Activated effector memory CD4-positive, alpha-beta T cell treated with anti-CD3 and anti-CD28 coated beads, Interleukin-2, amount 50 U/mL, for 16 hours (primary cell): ENCODE measurements at regions not wholly inside any gene's neighbourhood (a gene's known extent, or its start where the extent isn't known, plus 50 kb on each side); places are given as distances from the start of the nearest gene placed in this dataset.

Experiments
- DNase-seq: peaks from one replicate; pipeline ENCODE4 v3.0.0-alpha.2; 2020

GRCh38 chr17:79468183-79468944, 142.5 kb downstream of the RBFOX3 start:
- DNase-seq: no peak

GRCh38 chr17:79466562-79467350, 144.1 kb downstream of the RBFOX3 start:
- DNase-seq: no peak

- DNase-seq: no peak
Measured at GRCh38 chr17:79465681-79466025, 145.2 kb downstream of the RBFOX3 start.

GRCh38 chr17:79465011-79465680, 145.7 kb downstream of the RBFOX3 start:
- no peak for DNase-seq

- DNase-seq: no peak
Measured at GRCh38 chr17:79464318-79465010, 146.4 kb downstream of the RBFOX3 start.

GRCh38 chr17:79463421-79464317, 147.2 kb downstream of the RBFOX3 start:
- no peak for DNase-seq

GRCh38 chr17:79461041-79461440, 149.8 kb downstream of the RBFOX3 start:
- DNase-seq: no peak

GRCh38 chr17:79459846-79460245, 151.0 kb downstream of the RBFOX3 start:
- DNase-seq: no peak

GRCh38 chr17:79459003-79459655, 151.7 kb downstream of the RBFOX3 start:
- DNase-seq: no peak

- DNase-seq: no peak
Measured at GRCh38 chr17:79458356-79458755, 152.5 kb downstream of the RBFOX3 start.

- no peak for DNase-seq
Measured at GRCh38 chr17:79457889-79458288, 153.0 kb downstream of the RBFOX3 start.

GRCh38 chr17:79457376-79457775, 153.5 kb downstream of the RBFOX3 start:
- no peak for DNase-seq

- no peak for DNase-seq
Measured at GRCh38 chr17:79455636-79456035, 155.2 kb downstream of the RBFOX3 start.

- DNase-seq: no peak
Measured at GRCh38 chr17:79454826-79455225, 156.0 kb downstream of the RBFOX3 start.

- DNase-seq: no peak
Measured at GRCh38 chr17:79453481-79453880, 157.4 kb downstream of the RBFOX3 start.

- no peak for DNase-seq
Measured at GRCh38 chr17:79452706-79453105, 158.1 kb downstream of the RBFOX3 start.

GRCh38 chr17:79451167-79451566, 159.7 kb downstream of the RBFOX3 start:
- DNase-seq: no peak

- no peak for DNase-seq
Measured at GRCh38 chr17:79446399-79447009, 164.3 kb downstream of the RBFOX3 start.

GRCh38 chr17:79444198-79444597, 166.7 kb downstream of the RBFOX3 start:
- no peak for DNase-seq

GRCh38 chr17:79443026-79443425, 167.8 kb downstream of the RBFOX3 start:
- no peak for DNase-seq
